ENCODE measurements at regions not wholly inside any gene's neighbourhood (a gene's known extent, or its start where the extent isn't known, plus 50 kb on each side); places are given as distances from the start of the nearest gene placed in this dataset.

- TF ChIP-seq CTCF (conservative IDR thresholded peaks at IDR 0.05; ENCODE audit: low read depth in 2 of 2) (no peak), EZH2 (IDR thresholded peaks at IDR 0.05; ENCODE audit: low read depth, unreplicated experiment) (no peak), POLR2AphosphoS5 (IDR thresholded peaks at IDR 0.05; ENCODE audit: low read depth) (no peak), REST (IDR thresholded peaks at IDR 0.05; ENCODE audit: unreplicated experiment) (no peak), NANOG (IDR thresholded peaks at IDR 0.05; ENCODE audit: borderline replicate concordance) (no peak), ETS1 (IDR thresholded peaks at IDR 0.05) (no peak), CREB1 (CRISPR knock-in tag; IDR thresholded peaks at IDR 0.05; ENCODE audit: low read depth) (no peak)
Measured at GRCh38 chr6:51467231-51467952, 620.0 kb downstream of the PKHD1 start.
